Astrocyte (in vitro differentiated cells and primary cell): ENCODE measurements at regions not wholly inside any gene's neighbourhood (a gene's known extent, or its start where the extent isn't known, plus 50 kb on each side); places are given as distances from the start of the nearest gene placed in this dataset.

ENCODE experiments used
- EZH2 ChIP-seq: IDR thresholded peaks from 2 replicates; pipeline ENCODE4 v1.6.1; 2012; ENCODE audit warnings: mild to moderate bottlenecking, low read length, inconsistent platforms; ENCODE audit not compliant: insufficient read depth
- TF ChIP-seq, protein P1 (sequence below): IDR thresholded peaks from 2 replicates; pipeline ENCODE4 v1.5.1; 2011; ENCODE audit warnings: low read depth, mild to moderate bottlenecking, inconsistent platforms, low read length, moderate library complexity; ENCODE audit not compliant: insufficient read depth

DNA sequence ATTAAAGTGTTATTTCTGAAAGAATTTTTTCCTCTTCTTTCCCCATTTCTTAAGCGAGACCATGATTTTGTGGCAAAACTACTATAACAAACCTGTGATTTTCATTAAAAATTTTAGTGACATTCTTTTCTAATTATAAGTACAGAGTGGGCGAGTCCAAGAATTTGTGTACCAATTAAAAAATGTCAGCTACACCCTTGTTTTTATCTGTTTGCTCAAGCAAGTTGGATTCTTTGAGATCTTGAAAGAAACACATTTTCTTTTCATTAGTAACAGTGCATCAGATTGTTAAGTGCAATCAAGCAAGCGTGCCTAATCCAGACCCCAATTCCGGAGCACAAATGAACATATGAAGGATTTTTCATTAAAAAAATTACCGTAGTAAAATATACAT lies 338.8 kb upstream of the DDHD1 start:
- TF ChIP-seq, protein P1, sequence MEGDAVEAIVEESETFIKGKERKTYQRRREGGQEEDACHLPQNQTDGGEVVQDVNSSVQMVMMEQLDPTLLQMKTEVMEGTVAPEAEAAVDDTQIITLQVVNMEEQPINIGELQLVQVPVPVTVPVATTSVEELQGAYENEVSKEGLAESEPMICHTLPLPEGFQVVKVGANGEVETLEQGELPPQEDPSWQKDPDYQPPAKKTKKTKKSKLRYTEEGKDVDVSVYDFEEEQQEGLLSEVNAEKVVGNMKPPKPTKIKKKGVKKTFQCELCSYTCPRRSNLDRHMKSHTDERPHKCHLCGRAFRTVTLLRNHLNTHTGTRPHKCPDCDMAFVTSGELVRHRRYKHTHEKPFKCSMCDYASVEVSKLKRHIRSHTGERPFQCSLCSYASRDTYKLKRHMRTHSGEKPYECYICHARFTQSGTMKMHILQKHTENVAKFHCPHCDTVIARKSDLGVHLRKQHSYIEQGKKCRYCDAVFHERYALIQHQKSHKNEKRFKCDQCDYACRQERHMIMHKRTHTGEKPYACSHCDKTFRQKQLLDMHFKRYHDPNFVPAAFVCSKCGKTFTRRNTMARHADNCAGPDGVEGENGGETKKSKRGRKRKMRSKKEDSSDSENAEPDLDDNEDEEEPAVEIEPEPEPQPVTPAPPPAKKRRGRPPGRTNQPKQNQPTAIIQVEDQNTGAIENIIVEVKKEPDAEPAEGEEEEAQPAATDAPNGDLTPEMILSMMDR = no peak
- no peak for TF ChIP-seq EZH2
